ENCODE measurements at regions not wholly inside any gene's neighbourhood (a gene's known extent, or its start where the extent isn't known, plus 50 kb on each side); places are given as distances from the start of the nearest gene placed in this dataset.
A peak's percentile ranks its signal among the peaks of the same experiment; 100 is the strongest.

- no peak for TF ChIP-seq EZH2 (IDR thresholded peaks at IDR 0.05; ENCODE audit: borderline replicate concordance, control insufficient read depth, low read depth, low read length)
- TF ChIP-seq ZNF24 (IDR thresholded peaks at IDR 0.05): peak; percentile 38; the same call in 1 of the 2 replicates
- no peak for TF ChIP-seq EP300 (IDR thresholded peaks at IDR 0.05; ENCODE audit: borderline replicate concordance in 1 of 2, control insufficient read depth in 1 of 2, low read depth in 2 of 2, low read length in 2 of 2)
- TF ChIP-seq ATF7 (IDR thresholded peaks at IDR 0.05; ENCODE audit: low read depth): no peak
- no peak for TF ChIP-seq POLR2AphosphoS5 (IDR thresholded peaks at IDR 0.05; ENCODE audit: low read length)
- TF ChIP-seq POLR2A (IDR thresholded peaks at IDR 0.05; ENCODE audit: low read depth, low read length): no peak
- no peak for TF ChIP-seq CTCF (IDR thresholded peaks at IDR 0.05 in 2 of 3, conservative IDR thresholded peaks at IDR 0.05 in 1 of 3; ENCODE audit: control insufficient read depth in 2 of 3, extremely low read depth in 1 of 3, insufficient read depth in 1 of 3, low read depth in 3 of 3, low read length in 3 of 3)
- TF ChIP-seq KDM1A (IDR thresholded peaks at IDR 0.05; ENCODE audit: borderline replicate concordance): no peak
- TF ChIP-seq MAX (IDR thresholded peaks at IDR 0.05; ENCODE audit: low read depth, low read length): no peak
- no peak for TF ChIP-seq EGR1 (IDR thresholded peaks at IDR 0.05; ENCODE audit: borderline replicate concordance in 1 of 2, low read depth in 2 of 2, low read length in 2 of 2)
- TF ChIP-seq POLR2AphosphoS2 (IDR thresholded peaks at IDR 0.05; ENCODE audit: low read depth, low read length): no peak
- TF ChIP-seq MEF2B (IDR thresholded peaks at IDR 0.05; ENCODE audit: partially characterized antibody, poor library complexity, severe bottlenecking): no peak
Observed at GRCh38 chr6:43901733-43902230, 131.8 kb downstream of the VEGFA start.
